Esophagus muscularis mucosa (tissue), 4 donors: ENCODE measurements at regions not wholly inside any gene's neighbourhood (a gene's known extent, or its start where the extent isn't known, plus 50 kb on each side); places are given as distances from the start of the nearest gene placed in this dataset.

Experiments used
- EP300 ChIP-seq: sonication (generic); formaldehyde crosslinking; IDR thresholded peaks from one replicate; pipeline ENCODE4 v1.6.1; 2017; ENCODE audit warnings: antibody characterized with exemption
- POLR2A ChIP-seq: fragments of 450-650 bp; IDR thresholded peaks from one replicate; pipeline ENCODE4 v1.6.1; 2017; ENCODE audit warnings: antibody characterized with exemption, moderate library complexity, mild to moderate bottlenecking, low read depth
- POLR2AphosphoS5 ChIP-seq, 2 donors: sonication (generic); formaldehyde crosslinking; IDR thresholded peaks; one replicate each; pipeline ENCODE4 v1.6.1; 2017; ENCODE audit warnings: antibody characterized with exemption in 2 of 2
- TF ChIP-seq, protein P1 (sequence below), 3 experiments: fragments of 200-600 bp in 2 of 3; fragments of 450-650 bp in 1 of 3; sonication (generic) in 2 of 3; IDR thresholded peaks; one replicate each; pipeline ENCODE4 v1.5.1; 2017 to 2019; ENCODE audit warnings: antibody characterized with exemption in 3 of 3, mild to moderate bottlenecking in 2 of 3, moderate library complexity in 1 of 3

DNA sequence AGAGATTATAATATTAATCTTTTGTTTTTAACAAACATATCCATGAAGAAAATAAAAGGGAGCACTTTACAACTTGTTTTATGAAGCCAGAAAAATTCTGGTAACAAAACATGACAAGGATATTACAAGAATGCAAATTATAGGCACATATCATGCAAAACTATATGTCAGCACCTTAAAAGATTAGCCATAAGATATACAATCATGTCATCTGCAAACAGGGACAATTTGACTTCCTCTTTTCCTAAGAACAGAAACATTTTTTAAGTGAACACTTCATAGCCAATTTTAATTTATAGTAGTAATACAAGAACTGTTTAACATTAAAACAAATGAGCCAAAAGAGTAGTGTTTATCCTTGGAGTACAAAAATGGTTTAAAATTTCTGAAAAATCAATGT is 916.5 kb upstream of the CNTN5 start:
- TF ChIP-seq POLR2A (no peak), EP300 (no peak), POLR2AphosphoS5 (IDR thresholded peaks at IDR 0.05) (no peak)
- TF ChIP-seq, protein P1, sequence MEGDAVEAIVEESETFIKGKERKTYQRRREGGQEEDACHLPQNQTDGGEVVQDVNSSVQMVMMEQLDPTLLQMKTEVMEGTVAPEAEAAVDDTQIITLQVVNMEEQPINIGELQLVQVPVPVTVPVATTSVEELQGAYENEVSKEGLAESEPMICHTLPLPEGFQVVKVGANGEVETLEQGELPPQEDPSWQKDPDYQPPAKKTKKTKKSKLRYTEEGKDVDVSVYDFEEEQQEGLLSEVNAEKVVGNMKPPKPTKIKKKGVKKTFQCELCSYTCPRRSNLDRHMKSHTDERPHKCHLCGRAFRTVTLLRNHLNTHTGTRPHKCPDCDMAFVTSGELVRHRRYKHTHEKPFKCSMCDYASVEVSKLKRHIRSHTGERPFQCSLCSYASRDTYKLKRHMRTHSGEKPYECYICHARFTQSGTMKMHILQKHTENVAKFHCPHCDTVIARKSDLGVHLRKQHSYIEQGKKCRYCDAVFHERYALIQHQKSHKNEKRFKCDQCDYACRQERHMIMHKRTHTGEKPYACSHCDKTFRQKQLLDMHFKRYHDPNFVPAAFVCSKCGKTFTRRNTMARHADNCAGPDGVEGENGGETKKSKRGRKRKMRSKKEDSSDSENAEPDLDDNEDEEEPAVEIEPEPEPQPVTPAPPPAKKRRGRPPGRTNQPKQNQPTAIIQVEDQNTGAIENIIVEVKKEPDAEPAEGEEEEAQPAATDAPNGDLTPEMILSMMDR (IDR thresholded peaks at IDR 0.05): no peak
